ENCODE measurements at regions not wholly inside any gene's neighbourhood (a gene's known extent, or its start where the extent isn't known, plus 50 kb on each side); places are given as distances from the start of the nearest gene placed in this dataset.

GRCh38 chr12:17370621-17371020 lies 719.4 kb downstream of the RERGL start:
- TF ChIP-seq CTCF (conservative IDR thresholded peaks at IDR 0.05; ENCODE audit: low read length) (no peak), EZH2phosphoT487 (IDR thresholded peaks at IDR 0.05; ENCODE audit: borderline replicate concordance) (no peak)
